ENCODE measurements at regions not wholly inside any gene's neighbourhood (a gene's known extent, or its start where the extent isn't known, plus 50 kb on each side); places are given as distances from the start of the nearest gene placed in this dataset.

- DNase-seq = no peak
Measured at GRCh38 chr17:79680318-79680695, 50.4 kb upstream of the ENPP7 start.

- DNase-seq = no peak
Measured at GRCh38 chr17:79679631-79680317, 51.0 kb upstream of the ENPP7 start.

GRCh38 chr17:79678736-79679255 is 51.9 kb upstream of the ENPP7 start:
- DNase-seq = no peak

- no peak for DNase-seq
Measured at GRCh38 chr17:79678091-79678735, 52.5 kb upstream of the ENPP7 start.

GRCh38 chr17:79677646-79678045 is 53.1 kb upstream of the ENPP7 start:
- DNase-seq = no peak

- no peak for DNase-seq
Measured at GRCh38 chr17:79676796-79677195, 53.9 kb upstream of the ENPP7 start.

- no peak for DNase-seq
Measured at GRCh38 chr17:79675413-79675725, 55.4 kb upstream of the ENPP7 start.

GRCh38 chr17:79674506-79675412 is 56.0 kb upstream of the ENPP7 start:
- no peak for DNase-seq

- no peak for DNase-seq
Measured at GRCh38 chr17:79673517-79673916, 57.2 kb upstream of the ENPP7 start.

GRCh38 chr17:79672496-79672895 is 58.2 kb upstream of the ENPP7 start:
- no peak for DNase-seq

GRCh38 chr17:79671085-79671694 is 59.6 kb upstream of the ENPP7 start:
- peak; percentile 3 for DNase-seq

GRCh38 chr17:79670537-79671084 is 59.8 kb upstream of the RBFOX3 start:
- no peak for DNase-seq

- no peak for DNase-seq
Measured at GRCh38 chr17:79669861-79670260, 59.0 kb upstream of the RBFOX3 start.

GRCh38 chr17:79668344-79669250 is 57.7 kb upstream of the RBFOX3 start:
- no peak for DNase-seq

- no peak for DNase-seq
Measured at GRCh38 chr17:79667746-79668145, 56.9 kb upstream of the RBFOX3 start.

- no peak for DNase-seq
Measured at GRCh38 chr17:79667121-79667715, 56.4 kb upstream of the RBFOX3 start.

- no peak for DNase-seq
Measured at GRCh38 chr17:79666111-79666510, 55.3 kb upstream of the RBFOX3 start.

- DNase-seq = peak; percentile 7
Measured at GRCh38 chr17:79664930-79665737, 54.3 kb upstream of the RBFOX3 start.

- DNase-seq = no peak
Measured at GRCh38 chr17:79661292-79662041, 50.6 kb upstream of the RBFOX3 start.
